ENCODE measurements at regions not wholly inside any gene's neighbourhood (a gene's known extent, or its start where the extent isn't known, plus 50 kb on each side); places are given as distances from the start of the nearest gene placed in this dataset.

DNA sequence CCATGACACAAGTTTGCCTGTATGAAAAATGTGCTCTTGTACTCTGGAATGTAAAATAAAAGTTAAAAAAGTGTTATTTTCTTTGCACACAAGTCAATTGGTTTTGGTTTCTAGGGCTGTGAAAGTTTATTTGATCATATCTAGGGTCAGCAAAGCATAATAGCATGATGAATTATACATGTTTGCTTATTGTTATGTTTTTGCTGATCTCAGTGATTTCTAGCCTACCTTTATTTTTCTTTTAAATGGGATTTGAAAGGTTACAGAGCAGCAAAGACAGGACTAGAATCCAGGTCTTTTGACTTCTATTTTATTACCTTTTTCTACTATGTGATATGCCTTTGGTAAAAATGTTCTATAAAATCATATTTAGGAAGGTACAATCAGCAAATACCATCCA lies 481.0 kb downstream of the PRR32 start:
- TF ChIP-seq, protein P1, sequence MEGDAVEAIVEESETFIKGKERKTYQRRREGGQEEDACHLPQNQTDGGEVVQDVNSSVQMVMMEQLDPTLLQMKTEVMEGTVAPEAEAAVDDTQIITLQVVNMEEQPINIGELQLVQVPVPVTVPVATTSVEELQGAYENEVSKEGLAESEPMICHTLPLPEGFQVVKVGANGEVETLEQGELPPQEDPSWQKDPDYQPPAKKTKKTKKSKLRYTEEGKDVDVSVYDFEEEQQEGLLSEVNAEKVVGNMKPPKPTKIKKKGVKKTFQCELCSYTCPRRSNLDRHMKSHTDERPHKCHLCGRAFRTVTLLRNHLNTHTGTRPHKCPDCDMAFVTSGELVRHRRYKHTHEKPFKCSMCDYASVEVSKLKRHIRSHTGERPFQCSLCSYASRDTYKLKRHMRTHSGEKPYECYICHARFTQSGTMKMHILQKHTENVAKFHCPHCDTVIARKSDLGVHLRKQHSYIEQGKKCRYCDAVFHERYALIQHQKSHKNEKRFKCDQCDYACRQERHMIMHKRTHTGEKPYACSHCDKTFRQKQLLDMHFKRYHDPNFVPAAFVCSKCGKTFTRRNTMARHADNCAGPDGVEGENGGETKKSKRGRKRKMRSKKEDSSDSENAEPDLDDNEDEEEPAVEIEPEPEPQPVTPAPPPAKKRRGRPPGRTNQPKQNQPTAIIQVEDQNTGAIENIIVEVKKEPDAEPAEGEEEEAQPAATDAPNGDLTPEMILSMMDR (IDR thresholded peaks at IDR 0.05): no peak
- TF ChIP-seq POLR2A (IDR thresholded peaks at IDR 0.05) (no peak), POLR2AphosphoS5 (IDR thresholded peaks at IDR 0.05) (no peak)

Data from prostate gland (tissue), 2 donors.